ENCODE measurements at regions not wholly inside any gene's neighbourhood (a gene's known extent, or its start where the extent isn't known, plus 50 kb on each side); places are given as distances from the start of the nearest gene placed in this dataset.
"Not testable (repeated sequence)": the region's sequence is repeated elsewhere in the genome, so short reads cannot be mapped to it uniquely, and the experiment has no call there.

GRCh38 chr19:33866696-33867095 is 70.0 kb downstream of the KCTD15 start:
- DNase-seq: no peak

- DNase-seq: no peak
Observed at GRCh38 chr19:33868076-33868735, 71.5 kb downstream of the KCTD15 start.

GRCh38 chr19:33868788-33869412 is 72.2 kb downstream of the KCTD15 start:
- no peak for DNase-seq

- DNase-seq: not testable (repeated sequence)
Observed at GRCh38 chr19:33870298-33870932, 73.7 kb downstream of the KCTD15 start.

- DNase-seq: no peak
Observed at GRCh38 chr19:33871605-33872004, 74.9 kb downstream of the KCTD15 start.

- DNase-seq: no peak
Observed at GRCh38 chr19:33872445-33873320, 76.0 kb downstream of the KCTD15 start.

- no peak for DNase-seq
Observed at GRCh38 chr19:33875071-33875470, 78.4 kb downstream of the KCTD15 start.

- no peak for DNase-seq
Observed at GRCh38 chr19:33876192-33876591, 79.5 kb downstream of the KCTD15 start.

GRCh38 chr19:33878030-33878544 is 81.4 kb downstream of the KCTD15 start:
- DNase-seq: no peak

- DNase-seq: no peak
Observed at GRCh38 chr19:33878910-33879810, 82.5 kb downstream of the KCTD15 start.

- DNase-seq: no peak
Observed at GRCh38 chr19:33879818-33880575, 83.3 kb downstream of the KCTD15 start.

GRCh38 chr19:33883859-33884519 is 87.3 kb downstream of the KCTD15 start:
- no peak for DNase-seq

GRCh38 chr19:33885236-33885635 is 88.6 kb downstream of the KCTD15 start:
- DNase-seq: no peak

- DNase-seq: no peak
Observed at GRCh38 chr19:33887891-33888290, 91.2 kb downstream of the KCTD15 start.

GRCh38 chr19:33888665-33889064 is 92.0 kb downstream of the KCTD15 start:
- no peak for DNase-seq

- DNase-seq: no peak
Observed at GRCh38 chr19:33890569-33890968, 93.9 kb downstream of the KCTD15 start.

- DNase-seq: no peak
Observed at GRCh38 chr19:33891773-33892172, 95.1 kb downstream of the KCTD15 start.

- no peak for DNase-seq
Observed at GRCh38 chr19:33894787-33895186, 98.1 kb downstream of the KCTD15 start.

GRCh38 chr19:33895366-33895765 is 98.7 kb downstream of the KCTD15 start:
- no peak for DNase-seq

- DNase-seq: no peak
Observed at GRCh38 chr19:33898062-33898677, 101.5 kb downstream of the KCTD15 start.

All from NCI-H774 (cell line).